ENCODE measurements at regions not wholly inside any gene's neighbourhood (a gene's known extent, or its start where the extent isn't known, plus 50 kb on each side); places are given as distances from the start of the nearest gene placed in this dataset.

DNA sequence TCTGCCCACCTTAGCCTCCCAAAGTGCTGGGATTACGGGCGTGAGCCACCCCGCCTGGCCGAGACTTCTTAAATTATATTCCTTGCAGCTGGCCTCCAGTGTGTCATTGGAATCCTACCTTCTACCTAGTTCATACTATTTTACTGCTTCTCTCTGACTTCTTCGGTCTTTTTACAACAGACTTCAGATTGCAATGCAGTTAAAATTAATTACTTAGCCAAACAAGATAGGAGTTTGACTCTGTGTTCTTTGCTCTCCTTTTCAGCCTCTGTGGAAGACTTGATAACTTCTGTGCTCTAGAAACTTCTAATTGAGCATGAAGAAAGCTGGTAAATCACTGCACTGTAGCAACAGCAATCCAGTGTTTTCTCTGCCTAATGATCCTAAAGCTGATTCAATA, 199.5 kb downstream of the GASK1B start:
- TF ChIP-seq CTCF (IDR thresholded peaks at IDR 0.05; ENCODE audit: insufficient read depth, low read length, poor library complexity, severe bottlenecking) (no peak), EZH2phosphoT487 (conservative IDR thresholded peaks at IDR 0.05; ENCODE audit: low read length) (no peak)

All from SU-DHL-6 (cell line).